Panc1 (cell line): ENCODE measurements at regions not wholly inside any gene's neighbourhood (a gene's known extent, or its start where the extent isn't known, plus 50 kb on each side); places are given as distances from the start of the nearest gene placed in this dataset.

Experiments
- ATAC-seq: fragments of 200-7000 bp; cut with Tn5 transposase; 2 replicates; pipeline ENCODE4 v1.9.1; 2020; ENCODE audit warnings: mild to moderate bottlenecking, moderate library complexity
- BruUV-seq: library from RNA; stranded (reverse); fragments of 400-500 nt; replicated peaks from 2 replicates; lab custom pipeline; 2021; lab: Mats Ljungman, UMichigan
- CTCF ChIA-PET: fragments of 300-600 bp; sonication (Branson Sonifier 250); formaldehyde crosslinking; loops from one replicate; lab custom pipeline; 2022; ENCODE audit warnings: antibody characterized with exemption; lab: Charles Lee
- POLR2A ChIA-PET: fragments of 300-600 bp; sonication (Branson Sonifier 250); formaldehyde crosslinking; loops from one replicate; lab custom pipeline; 2022; ENCODE audit warnings: antibody characterized with exemption; lab: Charles Lee
- DNase-seq: peaks from one replicate; pipeline ENCODE4 v3.0.0-alpha.2; 2010; ENCODE audit warnings: low read depth, low spot score
- H3K27ac ChIP-seq: 2 replicates; pipeline ENCODE4 v1.5.1; 2011; ENCODE audit warnings: mild to moderate bottlenecking, low read length, inconsistent platforms
- H3K27me3 ChIP-seq: fragments of 200-500 bp; sonication (Bioruptor generic); 2 replicates; pipeline ENCODE4 v1.6.0; 2014; ENCODE audit warnings: low read length, inconsistent platforms; ENCODE audit not compliant: control insufficient read depth, insufficient read depth
- H3K36me3 ChIP-seq: fragments of 200-500 bp; sonication (Bioruptor generic); 2 replicates; pipeline ENCODE4 v1.5.1; 2014; ENCODE audit warnings: inconsistent platforms, mild to moderate bottlenecking, low read length, moderate library complexity; ENCODE audit not compliant: control insufficient read depth, insufficient read depth
- H3K4me1 ChIP-seq: 2 replicates; pipeline ENCODE4 v1.5.1; 2011; ENCODE audit warnings: inconsistent platforms, mild to moderate bottlenecking, low read length, moderate library complexity; ENCODE audit not compliant: control insufficient read depth, insufficient read depth
- H3K4me3 ChIP-seq, 2 experiments: 2 replicates each; pipeline ENCODE4 v1.5.1; 2011 to 2012; ENCODE audit warnings: low read depth in 2 of 2, low read length in 2 of 2, mild to moderate bottlenecking in 2 of 2, inconsistent platforms in 1 of 2, moderate library complexity in 1 of 2
- H3K9me3 ChIP-seq: fragments of 200-500 bp; sonication (Bioruptor generic); 2 replicates; pipeline ENCODE4 v1.5.1; 2014; ENCODE audit warnings: low read depth, mild to moderate bottlenecking, inconsistent platforms, low read length, moderate library complexity; ENCODE audit not compliant: control insufficient read depth, insufficient read depth
- CTCF ChIP-seq: fragments of 450-650 bp; IDR thresholded peaks from 2 replicates; pipeline ENCODE4 v1.5.1; 2017; ENCODE audit warnings: mild to moderate bottlenecking
- POLR2AphosphoS5 ChIP-seq: IDR thresholded peaks from 2 replicates; pipeline ENCODE4 v1.6.1; 2012; ENCODE audit warnings: mild to moderate bottlenecking, low read depth, low read length, moderate library complexity
- REST ChIP-seq, 2 experiments: IDR thresholded peaks; 2 replicates each; pipeline ENCODE4 v1.6.1; 2011 to 2012; ENCODE audit warnings: low read depth in 2 of 2, control low read depth in 1 of 2, low read length in 1 of 2, mild to moderate bottlenecking in 1 of 2, moderate library complexity in 1 of 2; ENCODE audit not compliant: insufficient read depth in 1 of 2
- SIN3A ChIP-seq: IDR thresholded peaks from 2 replicates; pipeline ENCODE4 v1.6.1; 2012; ENCODE audit warnings: low read depth, mild to moderate bottlenecking, low read length, moderate library complexity, borderline replicate concordance; ENCODE audit not compliant: insufficient read depth
- TCF7L2 ChIP-seq: IDR thresholded peaks from 2 replicates; pipeline ENCODE4 v1.6.1; 2011; ENCODE audit warnings: mild to moderate bottlenecking, low read depth, low read length, inconsistent platforms
- in situ Hi-C: cut with HindIII; loops from 2 replicates; pipeline ENCODE4 v1.10.0; 2016; ENCODE audit warnings: low sequenced_read_pairs, low pct_unique_long_range_greater_than_20kb
- intact Hi-C: fragments of 100-400 bp; cut with micrococcal nuclease; formaldehyde crosslinking; loops from one replicate; pipeline ENCODE4 v1.10.0; 2022; ENCODE audit not compliant: unreplicated experiment

GRCh38 chr1:98045211-98045766, 124.5 kb upstream of the DPYD start:
- BruUV-seq: no TSS peak
- no peaks in the 10 kb centered on the region for H3K9me3 ChIP-seq
- ChIA-PET POLR2A (no interaction called here), CTCF (no interaction called here)
- in situ Hi-C loops: no loop called here
- peak overlapping the region in 1 of 2 experiments; percentile 31; a peak in 1 of 4 replicates for H3K4me3 ChIP-seq
- intact Hi-C loops: no loop called here
- no peaks in the 10 kb centered on the region for H3K27me3 ChIP-seq
- TF ChIP-seq CTCF (no peak), SIN3A (no peak), REST (IDR thresholded peaks at IDR 0.05; ENCODE audit: insufficient read depth in 1 of 2, low read depth in 2 of 2, low read length in 1 of 2) (no peak), POLR2AphosphoS5 (no peak), TCF7L2 (no peak)
- no peak overlapping the region for H3K27ac ChIP-seq
- DNase-seq: no peak
- ATAC-seq: no peak
- no peaks in the 10 kb centered on the region for H3K36me3 ChIP-seq
- no peaks in the 10 kb centered on the region for H3K4me1 ChIP-seq

- CTCF ChIA-PET: no interaction called here
These were observed 123.9 kb upstream of the DPYD start for GRCh38 chr1:98044766-98045165.

More at GRCh38 chr1:98044766-98045165, 123.9 kb upstream of the DPYD start:
- no peak for ATAC-seq
- H3K36me3 ChIP-seq: no peaks in the 10 kb centered on the region
- H3K9me3 ChIP-seq: no peaks in the 10 kb centered on the region
- POLR2A ChIA-PET: no interaction called here
- no peak overlapping the region for H3K27ac ChIP-seq
- H3K4me1 ChIP-seq: no peaks in the 10 kb centered on the region
- intact Hi-C loops (no loop called here), in situ Hi-C loops (no loop called here)
- no peak for DNase-seq
- no peak for TF ChIP-seq REST (IDR thresholded peaks at IDR 0.05; ENCODE audit: insufficient read depth in 1 of 2, low read depth in 2 of 2, low read length in 1 of 2)
- no peak for TF ChIP-seq CTCF
- TF ChIP-seq SIN3A: no peak
- TF ChIP-seq POLR2AphosphoS5: no peak
- TF ChIP-seq TCF7L2: no peak
- no peaks in the 10 kb centered on the region for H3K27me3 ChIP-seq
- no peak overlapping the region; a peak in 1 of 4 replicates for H3K4me3 ChIP-seq
- no TSS peak for BruUV-seq
